ENCODE measurements at regions not wholly inside any gene's neighbourhood (a gene's known extent, or its start where the extent isn't known, plus 50 kb on each side); places are given as distances from the start of the nearest gene placed in this dataset.
A peak's percentile ranks its signal among the peaks of the same experiment; 100 is the strongest.

- DNase-seq (peak in 1 of 3 donors; percentile 11), ATAC-seq (ENCODE audit: insufficient read depth, low FRiP score) (peak; percentile 25)
- 17 to 22% methylated on average over 2 of the region's 2 CpGs for WGBS, 2 donors
- Histone ChIP-seq H3K4me3 (no peak overlapping the region), H3K4me1 (ENCODE audit: control insufficient read depth in 5 of 5, insufficient read depth in 5 of 5, low read length in 5 of 5) (peaks cover 0 to 7% (median 0%) of the 10 kb centered on the region in 5 donors), H3K9me3 (ENCODE audit: control insufficient read depth in 4 of 4, insufficient read depth in 3 of 4, low read length in 3 of 4) (no peaks in the 10 kb centered on the region), H3K27ac (ENCODE audit: low read depth in 1 of 2, low read length in 1 of 2) (no peak overlapping the region), H3K36me3 (ENCODE audit: control insufficient read depth in 4 of 4, insufficient read depth in 4 of 4, low read length in 4 of 4) (no peaks in the 10 kb centered on the region), H3K9ac (ENCODE audit: insufficient read depth in 1 of 2, low read length in 2 of 2) (no peak overlapping the region), H3K27me3 (ENCODE audit: control insufficient read depth in 3 of 3, insufficient read depth in 3 of 3, low read length in 2 of 3) (no peaks in the 10 kb centered on the region)
- no peak for TF ChIP-seq CTCF (IDR thresholded peaks at IDR 0.05; ENCODE audit: control extremely low read depth, extremely low read depth)
Measured at GRCh38 chr3:154971771-154972326, 108.3 kb upstream of the MME start.

- Histone ChIP-seq H3K4me1 (ENCODE audit: control insufficient read depth in 5 of 5, insufficient read depth in 5 of 5, low read length in 5 of 5) (peaks cover 0 to 7% (median 0%) of the 10 kb centered on the region in 5 donors), H3K9ac (ENCODE audit: insufficient read depth in 1 of 2, low read length in 2 of 2) (no peak overlapping the region), H3K27me3 (ENCODE audit: control insufficient read depth in 3 of 3, insufficient read depth in 3 of 3, low read length in 2 of 3) (no peaks in the 10 kb centered on the region), H3K36me3 (ENCODE audit: control insufficient read depth in 4 of 4, insufficient read depth in 4 of 4, low read length in 4 of 4) (no peaks in the 10 kb centered on the region), H3K9me3 (ENCODE audit: control insufficient read depth in 4 of 4, insufficient read depth in 3 of 4, low read length in 3 of 4) (no peaks in the 10 kb centered on the region), H3K27ac (ENCODE audit: low read depth in 1 of 2, low read length in 1 of 2) (no peak overlapping the region), H3K4me3 (no peak overlapping the region)
- no peak for TF ChIP-seq CTCF (IDR thresholded peaks at IDR 0.05; ENCODE audit: control extremely low read depth, extremely low read depth)
- WGBS, 2 donors = 65 to 78% methylated on average over 7 of the region's 7 CpGs
- peak in 2 of 3 donors; percentile 3 to 21 for DNase-seq
- no peak for ATAC-seq (ENCODE audit: insufficient read depth, low FRiP score)
Measured at GRCh38 chr3:154971341-154971740, 108.8 kb upstream of the MME start.

- DNase-seq = peak in 1 of 3 donors; percentile 6
- H3K9ac ChIP-seq (ENCODE audit: insufficient read depth in 1 of 2, low read length in 2 of 2) = no peak overlapping the region
- H3K4me1 ChIP-seq (ENCODE audit: control insufficient read depth in 5 of 5, insufficient read depth in 5 of 5, low read length in 5 of 5) = peaks cover 0 to 7% (median 0%) of the 10 kb centered on the region in 5 donors
- TF ChIP-seq CTCF (IDR thresholded peaks at IDR 0.05; ENCODE audit: control extremely low read depth, extremely low read depth) = no peak
- no peaks in the 10 kb centered on the region for H3K36me3 ChIP-seq (ENCODE audit: control insufficient read depth in 4 of 4, insufficient read depth in 4 of 4, low read length in 4 of 4)
- H3K27me3 ChIP-seq (ENCODE audit: control insufficient read depth in 3 of 3, insufficient read depth in 3 of 3, low read length in 2 of 3) = no peaks in the 10 kb centered on the region
- WGBS, 2 donors = 59 to 74% methylated on average over 3 of the region's 3 CpGs
- no peak overlapping the region for H3K27ac ChIP-seq (ENCODE audit: low read depth in 1 of 2, low read length in 1 of 2)
- ATAC-seq (ENCODE audit: insufficient read depth, low FRiP score) = no peak
- no peak overlapping the region for H3K4me3 ChIP-seq
- H3K9me3 ChIP-seq (ENCODE audit: control insufficient read depth in 4 of 4, insufficient read depth in 3 of 4, low read length in 3 of 4) = no peaks in the 10 kb centered on the region
Measured at GRCh38 chr3:154970797-154971196, 109.3 kb upstream of the MME start.

GRCh38 chr3:154969366-154969765 lies 110.8 kb upstream of the MME start:
- no peak overlapping the region for H3K27ac ChIP-seq (ENCODE audit: low read depth in 1 of 2, low read length in 1 of 2)
- no peak overlapping the region for H3K4me3 ChIP-seq
- no peak for TF ChIP-seq CTCF (IDR thresholded peaks at IDR 0.05; ENCODE audit: control extremely low read depth, extremely low read depth)
- no peaks in the 10 kb centered on the region for H3K36me3 ChIP-seq (ENCODE audit: control insufficient read depth in 4 of 4, insufficient read depth in 4 of 4, low read length in 4 of 4)
- DNase-seq (no peak), ATAC-seq (ENCODE audit: insufficient read depth, low FRiP score) (no peak)
- H3K9me3 ChIP-seq (ENCODE audit: control insufficient read depth in 4 of 4, insufficient read depth in 3 of 4, low read length in 3 of 4) = no peaks in the 10 kb centered on the region
- H3K27me3 ChIP-seq (ENCODE audit: control insufficient read depth in 3 of 3, insufficient read depth in 3 of 3, low read length in 2 of 3) = no peaks in the 10 kb centered on the region
- WGBS, 2 donors = 73 to 84% methylated on average over 2 of the region's 2 CpGs
- H3K9ac ChIP-seq (ENCODE audit: insufficient read depth in 1 of 2, low read length in 2 of 2) = no peak overlapping the region
- peaks cover 0 to 7% (median 0%) of the 10 kb centered on the region in 5 donors for H3K4me1 ChIP-seq (ENCODE audit: control insufficient read depth in 5 of 5, insufficient read depth in 5 of 5, low read length in 5 of 5)
